Skeletal muscle cell (primary cell): ENCODE measurements at regions not wholly inside any gene's neighbourhood (a gene's known extent, or its start where the extent isn't known, plus 50 kb on each side); places are given as distances from the start of the nearest gene placed in this dataset.
"Not testable (repeated sequence)": the region's sequence is repeated elsewhere in the genome, so short reads cannot be mapped to it uniquely, and the experiment has no call there.

Experiments
- DNase-seq: peaks from one replicate; pipeline ENCODE4 v3.0.0-alpha.2; 2010; ENCODE audit warnings: low read depth
- H3K4me3 ChIP-seq: 2 replicates; pipeline ENCODE4 v1.5.1; 2011; ENCODE audit warnings: low read depth, mild to moderate bottlenecking, control low read depth, low read length, moderate library complexity

DNA sequence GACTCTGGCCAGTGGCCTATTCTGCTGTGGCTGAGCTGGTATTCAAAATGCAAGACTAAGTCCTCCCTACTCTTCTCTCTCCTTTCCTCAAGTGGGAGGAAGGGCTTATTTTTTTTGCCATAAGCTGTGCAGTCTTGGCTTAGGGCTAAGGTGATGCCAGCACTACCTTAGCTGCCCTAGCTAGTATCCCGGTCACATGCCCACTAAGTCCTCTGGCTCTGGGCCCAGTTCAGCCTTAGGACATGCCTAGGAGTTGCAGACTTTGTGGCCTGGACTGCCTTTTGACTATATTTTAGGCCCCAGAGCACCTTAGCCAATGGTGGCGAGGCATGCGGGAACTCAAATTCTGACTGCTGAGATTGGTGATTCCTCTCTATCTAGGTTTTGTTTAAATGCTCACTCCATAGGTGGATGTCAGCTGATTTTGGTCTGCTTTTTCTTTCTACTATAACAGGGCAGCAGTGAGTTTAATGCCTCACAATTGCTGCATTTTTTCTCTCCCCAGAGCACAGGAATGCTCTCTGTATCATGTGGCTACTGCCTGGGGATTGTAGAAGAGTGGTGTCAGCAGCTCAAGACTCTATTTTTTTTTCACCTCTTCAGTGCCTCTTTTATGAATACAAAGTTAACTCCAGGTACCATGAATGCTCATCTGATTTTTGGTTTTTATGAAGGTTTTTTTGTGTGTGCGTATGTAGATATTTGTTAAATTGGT lies 472.9 kb upstream of the GRID2 start:
- no peak for DNase-seq
- no peak overlapping the region for H3K4me3 ChIP-seq

DNA sequence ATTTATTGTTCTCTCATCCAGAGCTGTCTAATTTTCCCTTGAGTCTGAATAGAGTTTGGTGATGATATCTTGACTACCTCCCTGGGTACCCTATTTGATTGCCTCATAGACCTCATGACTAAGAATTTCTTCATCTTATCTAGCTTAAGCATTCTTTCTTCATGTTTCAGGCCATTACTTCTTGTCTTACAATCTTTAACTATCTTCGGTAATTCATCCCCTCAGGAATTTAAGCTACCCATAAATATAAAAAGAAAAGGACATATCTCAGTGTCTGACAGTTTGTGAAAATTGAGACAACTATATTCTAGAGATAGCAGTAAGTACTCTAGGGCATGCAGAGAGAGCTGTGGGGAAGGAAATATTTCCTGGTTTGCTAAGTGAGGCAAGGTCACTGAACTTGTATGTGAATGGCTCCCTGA lies 466.1 kb upstream of the GRID2 start:
- no peak overlapping the region for H3K4me3 ChIP-seq
- peak; percentile 42 for DNase-seq

DNA sequence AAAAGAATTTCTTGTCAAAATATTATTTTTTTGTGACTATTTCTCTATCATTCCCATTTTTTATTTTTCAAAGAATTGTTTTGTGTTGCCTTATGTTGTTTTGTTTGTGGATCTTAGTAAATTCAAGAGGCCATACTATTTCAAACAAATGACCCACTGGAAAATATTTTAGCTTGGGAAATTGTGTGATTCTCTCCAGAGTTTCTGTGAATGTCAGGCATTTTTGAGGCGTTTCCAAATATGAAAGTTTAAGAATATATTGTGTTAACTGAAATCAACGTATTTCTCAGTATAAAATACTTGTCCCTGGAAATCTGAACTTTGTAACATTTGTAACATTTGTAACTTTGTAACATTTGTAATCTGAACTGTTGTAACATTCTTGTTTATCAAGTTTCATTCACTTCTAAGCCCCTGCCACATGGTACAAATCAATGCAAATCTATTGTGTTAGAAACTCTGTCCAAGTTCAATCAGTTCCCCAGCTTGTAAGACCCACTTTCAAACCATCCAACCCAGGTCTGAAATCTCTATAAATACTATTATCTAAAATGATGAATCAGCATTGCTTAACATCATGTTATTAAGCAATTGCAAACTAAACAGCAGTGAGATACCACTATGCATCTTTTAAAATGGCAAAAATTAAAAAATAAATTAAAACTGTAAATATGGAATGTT lies 465.4 kb upstream of the GRID2 start:
- DNase-seq: no peak
- no peak overlapping the region for H3K4me3 ChIP-seq

DNA sequence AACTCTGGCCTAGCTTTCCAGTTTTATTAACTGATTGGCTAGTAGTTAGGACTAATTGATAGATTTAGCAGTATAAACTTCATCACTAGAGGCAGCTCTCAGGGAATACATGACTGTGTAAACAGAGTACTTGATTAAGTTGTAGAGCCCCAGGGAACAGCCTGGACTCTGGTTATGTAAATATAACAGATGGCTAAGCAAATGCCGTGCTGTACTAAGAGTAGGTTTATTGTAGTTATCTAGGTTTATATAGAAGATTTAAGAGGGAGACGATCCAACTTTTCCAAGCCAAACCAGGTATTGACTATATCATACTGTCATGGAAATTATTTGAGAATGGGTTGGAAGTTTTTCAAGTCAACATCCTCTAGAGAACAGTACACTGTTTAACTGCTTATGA lies 463.4 kb upstream of the GRID2 start:
- DNase-seq: no peak
- H3K4me3 ChIP-seq: no peak overlapping the region

DNA sequence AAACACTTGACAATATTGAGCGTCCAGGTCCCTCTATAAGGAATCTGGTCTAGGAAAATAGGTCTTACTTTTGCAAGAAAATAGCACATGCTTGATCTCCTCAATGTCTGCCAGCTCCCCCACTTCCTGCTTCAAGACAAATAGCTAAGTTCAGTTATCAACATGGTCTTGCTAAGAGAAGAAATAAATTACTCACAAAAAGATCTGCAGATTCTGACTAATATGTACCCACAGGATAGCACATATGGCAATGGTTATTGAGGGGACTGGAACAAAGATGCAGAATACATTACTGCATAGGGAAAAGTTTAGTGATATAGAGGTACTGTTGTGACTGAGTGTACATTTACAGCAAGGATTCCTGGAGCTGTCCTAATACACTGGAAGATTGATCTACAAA lies 457.5 kb upstream of the GRID2 start:
- no peak for DNase-seq
- H3K4me3 ChIP-seq: no peak overlapping the region

DNA sequence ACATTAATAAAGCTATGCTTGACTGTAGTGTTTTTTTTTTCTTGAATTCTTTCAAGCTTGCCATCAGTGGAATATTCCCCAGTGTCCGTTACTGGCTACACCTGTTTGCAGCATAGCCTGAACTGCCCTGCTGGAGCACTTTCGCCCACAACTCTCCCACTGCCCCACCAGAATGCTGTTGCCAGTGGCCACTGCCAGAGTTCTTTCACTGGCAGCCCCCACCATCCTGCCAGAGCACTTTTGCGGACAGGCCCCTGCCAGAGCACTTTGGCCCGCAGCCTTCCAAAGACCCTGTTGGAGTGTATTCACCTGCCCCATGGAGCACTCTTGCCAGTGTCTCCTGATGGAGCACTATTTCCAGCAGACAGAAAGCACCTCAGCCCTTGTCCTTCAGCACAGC lies 452.3 kb upstream of the GRID2 start:
- DNase-seq: no peak
- no peak overlapping the region for H3K4me3 ChIP-seq

DNA sequence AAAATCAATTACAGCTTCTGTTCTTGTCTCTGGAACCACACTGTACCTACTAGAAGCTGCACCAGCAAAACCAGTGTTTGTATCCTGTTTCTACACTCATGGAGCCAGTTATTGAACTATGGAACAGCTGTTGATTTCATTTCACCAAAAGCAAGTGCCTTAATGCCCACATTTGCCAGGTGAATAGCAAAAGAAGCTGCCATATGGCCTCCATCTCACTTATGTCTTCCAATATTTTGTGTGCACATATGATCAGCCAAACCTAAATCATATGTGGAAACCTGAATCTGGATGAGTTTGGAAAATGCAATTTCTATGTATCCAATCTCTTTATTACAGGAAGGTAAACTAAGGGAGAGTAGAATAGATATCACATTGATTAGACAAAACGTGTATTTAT lies 415.8 kb upstream of the GRID2 start:
- no peak overlapping the region for H3K4me3 ChIP-seq
- no peak for DNase-seq

DNA sequence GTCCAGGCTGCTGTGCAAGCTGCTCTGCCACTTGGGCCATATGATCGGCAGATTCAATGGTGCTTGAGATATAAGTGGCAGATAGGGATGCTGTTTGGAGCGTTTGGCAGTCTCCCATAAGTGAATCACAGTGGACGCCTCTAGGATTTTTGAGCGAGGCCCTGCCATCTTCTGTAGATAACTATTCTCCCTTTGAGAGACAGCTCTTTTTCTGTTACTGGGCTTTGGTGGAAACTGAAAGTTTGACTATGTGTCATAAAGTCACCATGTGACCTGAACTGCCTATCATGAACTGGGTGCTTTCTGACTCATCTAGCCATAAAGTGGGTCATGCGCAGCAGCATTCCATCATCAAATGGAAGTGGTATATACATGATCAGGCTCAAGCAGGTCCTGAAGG lies 412.5 kb upstream of the GRID2 start:
- not testable (repeated sequence) for H3K4me3 ChIP-seq, DNase-seq

DNA sequence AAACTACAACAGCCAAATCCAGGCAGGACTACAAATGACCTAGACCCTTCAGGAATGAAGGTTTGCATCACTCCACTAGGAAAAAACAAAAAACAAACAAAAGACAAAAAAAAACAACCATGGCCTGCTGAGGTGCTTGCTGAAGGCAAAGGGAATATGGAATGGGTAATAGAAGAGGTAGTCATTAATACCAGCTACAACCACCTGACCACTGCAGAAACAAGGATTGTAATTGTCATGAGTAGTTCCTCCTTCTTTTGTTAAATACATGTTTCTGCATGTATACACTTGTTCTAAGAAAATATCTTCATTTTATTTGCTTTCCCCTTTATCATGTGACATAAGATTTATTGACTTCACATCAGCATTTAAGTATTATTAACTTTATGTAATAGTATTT lies 409.8 kb upstream of the GRID2 start:
- H3K4me3 ChIP-seq: no peak overlapping the region
- DNase-seq: no peak

DNA sequence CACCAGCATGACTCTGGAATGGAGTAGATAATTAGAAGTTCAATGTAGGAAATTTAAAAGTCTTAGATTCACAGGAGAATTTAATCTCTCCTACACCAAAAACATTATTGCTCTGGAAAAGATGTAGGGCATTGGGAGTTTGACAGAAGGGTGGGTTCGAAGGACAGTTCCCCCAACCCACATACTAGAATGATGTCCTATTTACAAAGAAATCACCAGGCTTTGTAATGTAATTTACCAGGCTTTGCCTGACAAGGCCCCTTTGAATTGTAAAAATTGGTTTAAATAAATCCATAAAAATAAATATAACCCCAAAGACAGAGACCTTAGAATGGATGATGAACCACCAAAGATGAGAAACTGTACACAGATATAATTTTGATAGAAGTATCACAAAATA lies 399.2 kb upstream of the GRID2 start:
- no peak for DNase-seq
- no peak overlapping the region for H3K4me3 ChIP-seq

DNA sequence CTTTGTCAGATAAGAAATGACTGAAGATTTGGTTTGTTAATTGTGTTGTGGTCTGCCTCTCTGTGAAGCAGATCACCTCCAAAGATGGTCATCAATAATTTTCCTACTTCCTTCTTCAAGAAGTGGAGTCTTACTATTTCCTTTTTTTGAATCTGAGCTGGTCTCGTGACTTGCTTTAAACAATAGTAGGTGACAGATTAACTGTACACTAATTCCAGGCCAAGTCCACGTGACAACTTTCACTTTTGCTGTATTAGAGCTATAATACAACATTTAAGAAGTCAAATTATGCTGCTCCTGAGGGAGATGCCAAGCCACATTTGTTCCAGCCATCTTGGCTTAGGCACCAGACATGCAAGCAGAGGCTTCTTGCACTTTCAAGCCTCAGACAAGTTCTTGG lies 393.8 kb upstream of the GRID2 start:
- H3K4me3 ChIP-seq: no peak overlapping the region
- DNase-seq: no peak

DNA sequence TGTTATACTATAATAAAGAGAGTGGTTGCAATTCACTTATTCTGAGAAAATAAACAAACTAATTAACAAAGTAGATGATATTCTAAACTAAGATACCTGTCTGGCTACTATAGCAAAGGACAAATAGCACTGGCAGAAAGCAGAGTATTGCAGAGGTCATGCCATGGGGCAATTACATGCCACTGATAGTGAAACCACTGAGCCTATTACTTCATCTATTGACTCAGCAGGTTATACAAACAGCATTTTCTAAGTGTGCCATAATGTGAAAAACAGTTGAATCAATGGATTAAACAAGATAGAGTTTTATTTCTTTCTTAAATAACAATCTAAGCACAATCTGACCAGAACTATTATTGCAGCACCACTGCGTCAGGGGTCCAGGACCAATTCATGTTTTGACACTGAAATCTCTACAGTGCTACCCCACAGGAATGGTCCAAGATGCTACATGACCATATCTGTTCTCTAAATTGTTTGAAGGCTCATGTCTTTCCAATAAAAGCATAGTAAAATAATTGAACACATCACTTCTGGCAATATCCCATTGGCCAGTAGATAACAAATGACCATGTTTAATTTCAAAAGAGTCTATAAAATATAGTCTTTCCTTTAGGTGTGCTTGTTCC lies 389.5 kb upstream of the GRID2 start:
- H3K4me3 ChIP-seq: no peak overlapping the region
- DNase-seq: no peak

DNA sequence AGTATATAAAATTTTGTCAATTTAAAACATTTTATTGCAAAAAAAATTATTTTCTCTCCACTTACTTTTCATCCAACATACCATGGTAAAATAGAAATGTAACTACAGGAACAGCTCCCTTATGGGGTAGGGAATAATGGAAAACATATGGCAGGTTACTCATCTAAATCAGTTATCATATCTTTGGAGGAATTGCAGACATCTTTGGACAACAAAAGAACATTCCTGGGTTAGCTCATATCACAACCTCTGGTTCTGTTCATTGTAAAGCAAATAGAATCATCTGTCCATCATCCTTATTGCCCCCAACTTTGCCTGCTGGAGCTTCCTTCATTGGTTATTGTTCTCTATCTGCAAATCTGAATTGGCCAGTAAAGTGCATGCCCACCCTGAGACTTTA lies 387.5 kb upstream of the GRID2 start:
- DNase-seq: no peak
- H3K4me3 ChIP-seq: no peak overlapping the region

DNA sequence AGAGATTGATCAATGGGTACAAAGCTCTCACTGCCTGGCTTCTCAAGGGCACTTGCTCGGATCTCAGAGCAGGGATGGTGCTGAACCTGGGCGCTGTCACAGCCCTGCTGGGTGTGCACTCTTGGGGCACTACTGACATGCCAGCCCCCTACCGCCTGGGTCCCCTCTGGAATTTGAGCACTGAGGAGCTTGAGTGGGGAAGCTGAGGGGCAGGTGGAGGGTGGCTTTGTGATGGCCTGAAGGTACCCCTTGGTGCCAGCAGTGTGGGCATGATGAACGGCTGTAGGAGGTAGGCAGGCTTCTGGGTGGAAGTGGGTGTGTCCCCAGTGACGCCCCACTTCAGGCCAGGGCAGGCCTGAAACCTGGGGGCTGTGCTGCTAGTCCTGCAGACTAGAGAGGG lies 379.1 kb upstream of the GRID2 start:
- H3K4me3 ChIP-seq: no peak overlapping the region
- no peak for DNase-seq

DNA sequence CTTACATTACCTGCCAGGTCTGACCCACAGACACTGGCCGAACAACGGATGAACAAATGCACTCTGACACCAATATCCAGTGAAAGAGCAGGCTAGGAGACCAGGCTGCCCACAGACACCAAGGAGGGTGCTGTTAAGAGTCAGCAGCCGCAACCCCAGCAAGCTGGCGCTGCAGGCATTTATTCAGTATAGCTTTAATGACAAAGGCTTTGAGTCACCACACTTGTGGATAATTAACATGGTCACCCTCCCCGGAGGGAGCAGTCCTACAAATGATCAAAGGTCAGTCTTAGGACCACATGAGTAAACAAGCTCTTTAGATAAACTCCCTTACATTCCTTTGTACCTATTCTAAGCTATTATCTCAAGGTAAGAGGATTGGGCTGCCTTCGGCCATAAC lies 368.5 kb upstream of the GRID2 start:
- H3K4me3 ChIP-seq: no peak overlapping the region
- DNase-seq: no peak

DNA sequence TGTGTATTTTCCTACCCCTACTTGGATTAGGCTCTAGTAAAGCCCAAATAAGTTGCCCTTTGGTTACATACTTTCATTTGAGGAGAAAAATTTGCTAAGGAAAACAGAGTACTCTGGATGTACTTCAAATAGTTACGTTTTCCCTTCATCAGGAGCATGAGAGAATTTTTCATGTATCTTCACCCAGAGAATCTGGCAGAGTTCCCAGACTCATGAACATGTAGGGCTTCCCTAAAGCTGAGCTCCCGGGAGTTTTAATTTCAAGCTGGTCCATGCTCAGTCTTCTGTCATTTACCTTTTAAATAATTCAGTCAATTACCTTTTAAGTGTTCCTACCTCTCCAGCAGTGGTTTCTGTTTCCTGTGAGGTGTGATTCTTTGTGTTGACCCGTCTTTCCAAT lies 367.5 kb upstream of the GRID2 start:
- DNase-seq: peak; percentile 49
- no peak overlapping the region for H3K4me3 ChIP-seq

DNA sequence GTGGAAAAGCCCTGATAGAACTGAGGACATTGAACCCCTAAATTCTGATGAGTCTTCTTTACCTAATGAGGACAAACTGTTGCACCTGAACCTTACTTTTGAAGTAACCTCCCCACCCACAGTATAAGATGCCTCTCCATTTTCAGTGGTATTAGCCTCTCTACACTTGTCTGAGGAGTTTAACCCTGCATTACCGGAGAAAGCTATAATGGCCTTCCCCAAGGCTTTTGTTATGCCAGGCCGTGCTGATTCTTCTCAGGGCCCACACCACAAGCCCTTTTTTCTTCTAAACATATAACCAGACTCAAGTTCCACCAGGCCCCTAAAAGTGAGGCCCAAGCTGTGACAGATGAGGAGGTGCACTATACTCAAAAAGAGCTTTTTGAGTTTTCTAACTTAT lies 345.8 kb upstream of the GRID2 start:
- DNase-seq: no peak
- no peak overlapping the region for H3K4me3 ChIP-seq

DNA sequence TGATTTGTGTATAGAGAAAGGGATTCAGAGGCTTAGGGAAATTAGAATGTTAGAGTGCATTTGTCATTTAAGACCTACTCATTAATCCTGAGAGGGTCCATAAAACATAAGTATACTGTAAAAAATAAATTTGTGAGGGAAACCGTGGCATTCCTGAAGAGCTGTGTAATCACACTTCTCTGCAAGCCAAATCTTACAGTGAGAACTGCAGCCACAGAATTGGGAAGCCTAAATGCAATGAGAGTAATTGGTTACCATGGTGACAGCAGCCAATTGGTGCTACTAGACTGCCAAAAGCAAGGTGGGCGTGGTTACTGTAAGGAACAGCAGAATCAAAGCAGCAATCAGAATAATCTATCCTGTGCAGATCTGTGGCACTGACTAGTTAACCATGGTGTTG lies 345.2 kb upstream of the GRID2 start:
- DNase-seq: no peak
- no peak overlapping the region for H3K4me3 ChIP-seq

DNA sequence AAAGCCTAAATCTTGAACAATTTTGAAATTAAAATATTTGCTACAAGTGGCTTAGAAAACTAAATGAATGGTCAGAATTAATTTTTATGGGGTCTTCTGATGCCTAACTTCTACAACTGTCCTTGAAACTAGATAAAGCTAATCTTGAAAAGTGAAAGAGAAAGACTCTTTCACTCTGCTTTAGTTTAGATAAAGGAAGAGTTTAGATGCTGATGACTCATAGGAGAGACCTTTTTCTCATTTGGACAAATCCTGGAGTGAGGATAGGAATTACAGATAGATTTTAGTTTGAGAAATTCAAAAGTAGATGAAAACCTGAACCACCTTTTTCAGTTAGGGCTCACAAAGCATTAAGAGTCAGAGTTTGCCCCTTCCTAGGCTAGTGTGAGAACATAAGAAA lies 342.3 kb upstream of the GRID2 start:
- H3K4me3 ChIP-seq: no peak overlapping the region
- no peak for DNase-seq

DNA sequence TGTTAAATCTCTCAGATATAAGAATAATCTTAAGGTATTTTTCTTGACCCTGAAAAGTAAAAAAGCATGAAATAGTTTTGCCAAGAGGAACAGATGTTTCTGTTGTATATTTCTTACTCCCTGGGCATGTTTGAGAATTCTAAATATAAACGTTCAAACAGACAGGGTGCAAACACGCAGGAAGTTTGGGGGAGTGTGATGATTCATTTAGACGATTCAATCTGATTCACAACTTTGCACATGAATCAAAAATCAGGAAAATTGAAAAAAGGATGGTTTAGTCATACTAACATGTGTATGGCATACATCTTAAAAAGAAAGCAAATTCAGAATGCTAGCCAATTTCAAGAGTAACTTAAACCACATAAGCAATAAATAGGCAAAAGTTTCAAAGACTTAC lies 340.3 kb upstream of the GRID2 start:
- peak; percentile 51 for DNase-seq
- H3K4me3 ChIP-seq: no peak overlapping the region

DNA sequence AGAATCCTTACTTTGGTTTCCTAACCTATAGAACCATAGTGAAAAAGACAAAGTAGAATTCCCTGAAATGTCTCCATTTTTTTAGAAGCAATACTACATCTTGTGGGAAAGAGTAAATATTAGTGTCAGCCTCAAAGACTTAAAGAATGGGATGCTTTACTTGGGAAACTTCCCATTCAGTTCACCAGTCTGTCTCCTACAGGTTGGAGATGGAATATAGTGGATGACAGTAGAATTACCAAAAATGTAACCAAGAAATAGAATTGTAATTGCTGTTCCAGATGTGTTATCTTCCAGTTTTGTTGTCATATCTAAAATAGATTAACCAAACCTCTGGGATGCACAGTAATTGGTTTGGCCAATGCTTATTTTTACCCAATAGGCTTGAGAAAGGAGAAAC lies 338.6 kb upstream of the GRID2 start:
- no peak overlapping the region for H3K4me3 ChIP-seq
- DNase-seq: no peak
